ENCODE measurements at regions not wholly inside any gene's neighbourhood (a gene's known extent, or its start where the extent isn't known, plus 50 kb on each side); places are given as distances from the start of the nearest gene placed in this dataset.
"Not testable (repeated sequence)": the region's sequence is repeated elsewhere in the genome, so short reads cannot be mapped to it uniquely, and the experiment has no call there.

DNA sequence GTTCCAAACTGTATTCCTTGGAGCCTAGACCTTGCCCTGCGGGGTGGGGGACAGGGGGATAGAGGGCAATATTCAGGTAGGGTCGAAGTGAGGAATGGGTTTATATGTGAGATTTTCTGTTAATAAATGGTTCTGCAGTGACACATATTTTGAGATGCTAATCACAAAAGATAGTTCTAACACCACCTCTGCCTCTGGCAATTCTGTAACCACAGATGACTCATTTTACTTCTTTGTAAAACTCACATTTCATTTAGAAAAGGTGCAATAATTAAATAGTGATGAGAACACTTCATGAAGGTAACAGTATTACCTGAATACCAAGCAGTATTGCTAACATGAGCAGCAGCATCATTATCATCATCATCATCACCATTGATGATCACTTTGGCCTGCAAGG lies 306.6 kb downstream of the SUCLG1 start:
- no peak for DNase-seq

DNA sequence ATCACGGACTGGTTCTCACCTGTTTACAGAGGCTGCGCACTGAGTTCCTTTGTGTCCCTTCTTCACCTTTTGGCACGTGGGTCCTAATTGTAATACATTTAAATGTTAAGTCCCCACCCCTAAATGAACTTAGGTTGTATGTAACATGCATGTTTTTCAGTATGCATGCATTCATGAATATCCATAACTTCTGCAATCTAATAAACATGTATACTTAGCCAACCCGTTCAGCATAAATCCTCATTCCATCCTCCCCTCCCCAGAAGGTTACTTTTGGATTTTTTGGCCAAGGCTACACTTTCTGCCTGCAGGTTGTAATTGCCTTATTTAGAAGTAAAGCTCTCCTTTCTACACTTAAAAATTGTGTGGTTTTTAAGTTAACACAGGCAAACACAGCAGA lies 314.7 kb downstream of the SUCLG1 start:
- DNase-seq = no peak

DNA sequence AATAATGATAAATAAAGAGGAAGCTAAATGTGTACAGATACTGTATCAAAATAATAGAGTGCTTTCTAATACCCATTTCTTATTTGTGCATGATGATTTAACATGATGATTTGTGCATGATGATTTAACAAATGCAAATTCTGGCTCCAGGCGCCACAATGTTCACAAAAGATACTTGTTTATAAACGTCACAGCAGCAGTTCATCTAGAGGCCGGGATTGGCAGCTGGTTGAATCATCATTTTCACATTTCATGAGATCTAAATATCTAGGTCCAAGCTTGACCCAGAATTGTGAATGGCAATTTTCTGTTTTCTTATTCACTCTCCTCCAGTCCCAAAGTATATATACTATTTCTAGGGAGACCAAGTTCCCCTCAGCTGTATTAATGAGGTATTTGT lies 322.0 kb downstream of the SUCLG1 start:
- peak in 5 of 56 donors; percentile 0 to 7 (median 3) for DNase-seq

DNA sequence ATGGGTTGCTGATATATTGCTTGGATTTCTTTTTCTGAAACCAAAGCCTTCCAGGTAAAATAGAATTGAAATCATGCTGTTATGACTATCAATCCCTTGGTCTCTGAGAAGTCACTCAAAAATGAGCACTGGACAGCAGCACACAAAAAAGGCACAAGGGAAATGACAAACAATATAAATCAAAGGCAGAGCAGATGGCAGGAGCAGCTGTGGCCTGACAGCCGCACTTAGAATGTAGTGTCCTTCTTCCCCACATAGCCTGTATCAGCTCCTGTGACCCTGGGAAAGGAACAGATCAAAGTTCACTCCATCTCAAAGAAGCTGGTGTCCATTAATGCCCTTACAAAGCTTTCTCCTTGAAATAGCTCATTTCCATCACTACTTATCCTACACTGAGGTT lies 326.7 kb downstream of the SUCLG1 start:
- no peak for DNase-seq

DNA sequence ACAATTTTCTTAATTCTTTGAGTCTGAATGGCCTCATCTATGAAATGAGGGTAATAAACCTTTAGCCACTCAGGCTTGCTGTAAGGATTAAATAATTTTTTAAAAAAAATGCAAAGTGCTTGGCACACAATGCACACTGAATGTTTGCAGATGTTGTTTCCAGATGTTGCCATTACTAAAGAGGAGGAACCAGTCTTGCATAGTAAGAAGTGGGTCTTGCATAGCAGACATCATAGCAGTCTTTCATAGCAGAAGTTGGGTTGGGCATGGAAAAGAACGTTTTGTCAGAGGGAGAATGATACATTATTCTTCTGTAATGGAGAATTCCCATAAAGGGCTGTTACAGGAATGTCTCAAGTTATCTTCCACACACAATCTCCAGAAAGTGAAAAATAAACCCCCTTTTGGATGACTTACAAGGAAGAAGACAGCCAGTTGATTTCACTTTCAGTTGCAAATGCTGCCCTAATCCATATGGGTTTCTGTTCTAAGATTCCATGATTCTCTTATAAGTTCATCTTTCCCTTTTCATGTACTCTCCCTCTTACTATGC lies 327.7 kb downstream of the SUCLG1 start:
- DNase-seq = no peak

DNA sequence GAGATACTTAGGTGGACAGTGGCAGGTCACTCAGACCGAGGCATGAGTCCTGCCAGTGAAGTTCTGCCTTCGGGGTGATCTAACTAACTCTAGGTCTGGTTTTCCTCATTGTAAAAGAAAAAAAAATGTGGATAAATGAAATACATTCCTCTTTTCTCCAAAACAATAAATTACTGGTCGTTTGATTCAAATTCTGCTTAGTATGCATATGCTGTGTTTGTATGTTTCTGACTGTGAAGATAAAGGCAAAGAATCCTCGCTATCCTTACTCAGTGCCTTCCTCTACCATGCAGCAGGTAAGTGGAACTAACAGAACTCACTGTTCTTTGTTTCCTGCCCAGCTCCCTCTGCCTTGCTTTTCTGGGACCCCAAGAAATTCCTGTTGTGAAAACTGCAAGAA lies 330.1 kb downstream of the SUCLG1 start:
- no peak for DNase-seq

DNA sequence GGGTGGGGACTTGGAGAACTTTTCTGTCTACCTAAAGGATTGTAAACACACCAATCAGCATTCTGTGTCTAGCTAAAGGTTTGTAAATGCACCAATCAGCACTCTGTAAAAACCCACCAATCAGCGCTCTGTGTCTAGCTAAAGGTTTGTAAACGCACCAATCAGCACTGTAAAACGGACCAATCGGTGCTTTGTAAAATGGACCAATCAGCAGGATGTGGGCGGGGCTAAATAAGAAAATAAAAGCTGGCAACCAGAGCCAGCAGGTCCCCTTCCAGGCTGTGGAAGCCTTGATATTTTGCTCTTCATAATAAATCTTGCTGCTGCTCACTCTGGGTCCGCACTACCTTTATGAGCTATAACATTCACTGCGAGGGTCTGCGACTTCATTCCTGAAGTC lies 331.3 kb downstream of the SUCLG1 start:
- not testable (repeated sequence) for DNase-seq

DNA sequence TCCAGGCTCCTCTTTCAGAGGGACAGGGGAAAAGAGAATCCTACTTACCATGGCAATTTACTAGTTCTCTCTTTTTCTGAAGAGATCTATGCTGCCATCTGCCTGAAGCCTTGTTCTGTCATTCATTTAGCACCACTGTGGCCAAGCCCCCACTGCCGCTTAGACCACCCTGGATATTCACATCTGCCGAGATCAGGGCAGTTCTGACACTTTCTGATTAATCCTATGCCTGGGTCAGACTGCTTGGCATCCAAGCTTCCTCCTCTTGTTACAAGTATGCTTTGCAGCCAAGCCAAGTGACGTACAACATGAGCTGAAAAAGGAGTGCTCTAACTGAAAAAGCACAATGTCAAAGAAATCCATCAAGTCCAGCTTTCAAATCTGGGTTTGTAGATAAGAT lies 332.6 kb downstream of the SUCLG1 start:
- DNase-seq = no peak

DNA sequence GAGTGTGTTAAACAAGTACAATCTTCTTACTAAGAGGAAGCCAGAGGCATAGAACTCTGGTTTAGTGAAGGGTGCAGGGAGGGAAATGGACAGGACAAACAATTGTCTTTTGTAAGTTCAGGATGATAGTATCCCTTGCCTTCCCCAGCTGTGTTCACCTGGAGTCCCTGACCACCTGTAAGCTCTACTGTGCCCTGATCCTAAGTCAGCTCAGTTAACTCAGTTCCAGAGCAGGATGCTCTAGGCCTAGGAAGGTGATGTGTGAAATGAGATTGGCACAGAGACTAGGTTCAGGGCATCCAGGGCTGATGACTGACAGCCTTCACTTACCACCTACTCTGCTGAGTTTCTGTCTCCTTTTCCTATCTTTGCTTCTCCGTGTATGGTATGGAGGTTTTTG lies 333.0 kb downstream of the SUCLG1 start:
- DNase-seq = no peak

DNA sequence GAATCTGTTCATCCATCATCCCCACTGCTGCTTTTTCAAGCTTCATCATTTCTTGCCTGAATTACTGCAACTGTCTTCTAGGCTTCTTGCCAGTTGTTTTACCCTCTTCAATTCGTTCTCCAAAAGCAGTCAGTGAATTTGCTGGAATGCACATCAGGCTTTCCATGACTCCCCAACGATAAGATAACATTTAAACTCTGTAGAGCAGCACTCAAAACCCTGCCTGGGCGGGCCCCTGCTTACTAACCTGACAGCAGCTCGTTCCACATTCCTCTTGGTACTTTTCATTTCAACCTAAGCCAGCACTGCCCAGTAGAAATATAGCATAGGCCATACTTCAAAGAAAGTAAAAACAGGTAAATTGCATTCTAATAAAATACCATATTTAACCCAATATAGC lies 342.9 kb downstream of the SUCLG1 start:
- DNase-seq = no peak

DNA sequence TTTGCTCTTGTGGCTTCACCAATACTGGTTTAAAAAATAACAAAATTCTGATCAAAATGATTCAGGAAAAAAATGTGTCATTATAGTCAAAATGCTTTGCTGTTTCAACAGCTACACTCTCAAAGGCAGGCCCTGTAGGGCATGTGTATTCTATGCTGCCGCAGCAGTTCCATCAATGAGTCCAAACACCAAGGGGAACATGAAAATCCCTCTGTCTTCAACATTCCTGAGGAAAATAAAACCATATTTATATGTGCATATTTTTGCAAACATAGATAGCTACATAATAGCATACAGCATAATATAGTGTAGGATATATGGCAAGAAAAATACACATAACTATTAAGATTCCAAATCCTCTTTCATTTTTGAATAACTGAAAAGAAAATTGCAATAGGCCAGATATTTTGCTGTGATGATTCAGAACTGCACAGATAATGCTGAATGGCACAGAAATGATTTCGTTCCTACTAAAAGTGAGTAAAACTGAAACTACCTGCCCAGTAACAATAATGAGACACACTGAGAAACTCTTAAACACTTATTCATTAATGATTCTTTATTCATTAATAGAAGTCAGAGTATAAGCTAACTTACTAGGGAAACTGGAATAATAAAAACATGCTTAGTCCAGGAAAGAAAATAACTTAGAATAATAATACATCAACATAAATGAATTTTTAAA lies 343.8 kb downstream of the SUCLG1 start:
- no peak for DNase-seq

DNA sequence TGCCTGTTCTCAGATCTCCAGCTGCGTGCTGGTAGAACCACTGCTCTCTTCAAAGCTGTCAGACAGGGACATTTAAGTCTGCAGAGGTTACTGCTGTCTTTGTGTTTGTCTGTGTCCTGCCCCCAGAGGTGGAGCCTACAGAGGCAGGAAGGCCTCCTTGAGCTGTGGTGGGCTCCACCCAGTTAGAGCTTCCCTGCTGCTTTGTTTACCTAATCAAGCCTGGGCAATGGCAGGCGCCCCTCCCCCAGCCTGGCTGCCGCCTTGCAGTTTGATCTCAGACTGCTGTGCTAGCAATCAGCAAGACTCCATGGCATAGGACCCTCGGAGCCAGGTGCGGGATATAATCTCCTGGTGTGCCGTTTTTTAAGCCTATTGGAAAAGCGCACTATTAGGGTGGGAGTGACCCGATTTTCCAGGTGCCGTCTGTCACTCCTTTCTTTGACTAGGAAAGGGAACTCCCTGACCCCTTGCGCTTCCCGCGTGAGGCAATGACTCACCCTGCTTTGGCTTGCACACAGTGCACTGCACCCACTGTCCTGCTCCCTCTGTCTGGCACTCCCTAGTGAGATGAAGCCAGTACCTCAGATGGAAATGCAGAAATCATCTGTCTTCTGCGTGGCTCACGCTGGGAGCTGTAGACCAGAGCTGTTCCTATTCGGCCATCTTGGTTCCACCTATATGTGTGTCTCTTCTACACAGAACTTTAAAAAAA lies 355.1 kb downstream of the SUCLG1 start:
- DNase-seq = not testable (repeated sequence)

DNA sequence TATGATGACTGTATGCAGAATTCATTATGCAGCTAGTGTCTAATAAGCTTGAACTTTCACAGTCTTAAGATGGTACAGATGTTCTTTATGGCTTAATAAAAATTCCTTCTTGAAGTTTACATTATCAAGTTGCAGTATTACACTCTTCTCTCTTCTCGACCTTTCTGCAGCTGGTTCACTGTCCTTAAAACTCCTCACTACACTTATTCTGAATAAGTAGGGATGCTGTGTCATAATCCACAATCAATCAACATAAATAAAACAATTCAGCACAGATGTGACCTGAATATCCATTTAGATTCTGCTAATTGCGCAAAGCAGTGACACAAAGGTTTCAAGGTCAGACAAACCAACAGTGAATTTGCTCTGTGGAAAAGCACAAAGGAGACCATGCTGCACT lies 356.8 kb downstream of the SUCLG1 start:
- no peak for DNase-seq

DNA sequence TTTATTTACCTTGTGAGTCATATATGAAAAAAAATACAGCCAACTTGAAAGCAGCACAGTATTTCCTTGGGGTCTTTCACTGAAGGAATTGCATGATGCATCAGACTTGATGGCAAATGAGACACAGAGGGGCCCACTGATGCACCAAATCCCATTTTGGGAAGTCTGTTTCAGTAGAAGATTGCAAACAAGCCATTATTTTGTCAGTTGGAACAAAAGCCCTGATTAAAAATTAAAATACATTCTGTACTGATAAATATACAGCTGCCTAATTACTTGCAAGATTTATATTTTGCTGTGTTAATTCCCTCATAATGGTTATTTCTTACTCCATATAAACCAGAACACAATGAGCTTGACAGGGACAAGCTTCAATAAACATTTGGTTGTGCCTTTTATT lies 370.4 kb downstream of the SUCLG1 start:
- no peak for DNase-seq

DNA sequence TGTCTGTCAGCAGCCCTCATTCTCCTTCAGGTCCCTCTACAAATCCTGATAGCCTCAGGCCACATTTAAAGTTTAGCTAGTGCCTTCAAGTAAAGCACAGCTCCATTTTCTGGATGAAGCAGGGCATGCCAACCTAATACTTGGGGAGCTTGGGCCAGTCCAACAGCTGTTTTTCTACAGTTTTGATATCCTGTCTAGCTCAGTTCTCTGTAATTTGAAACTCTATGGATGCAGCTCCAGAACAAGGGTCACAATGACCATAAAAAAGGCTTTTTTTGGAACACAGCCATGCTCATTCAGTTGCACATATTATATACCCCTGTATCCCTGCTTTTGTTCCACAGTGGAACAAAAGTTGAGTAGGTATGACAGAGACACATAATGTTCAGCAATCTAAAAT lies 373.5 kb downstream of the SUCLG1 start:
- no peak for DNase-seq

DNA sequence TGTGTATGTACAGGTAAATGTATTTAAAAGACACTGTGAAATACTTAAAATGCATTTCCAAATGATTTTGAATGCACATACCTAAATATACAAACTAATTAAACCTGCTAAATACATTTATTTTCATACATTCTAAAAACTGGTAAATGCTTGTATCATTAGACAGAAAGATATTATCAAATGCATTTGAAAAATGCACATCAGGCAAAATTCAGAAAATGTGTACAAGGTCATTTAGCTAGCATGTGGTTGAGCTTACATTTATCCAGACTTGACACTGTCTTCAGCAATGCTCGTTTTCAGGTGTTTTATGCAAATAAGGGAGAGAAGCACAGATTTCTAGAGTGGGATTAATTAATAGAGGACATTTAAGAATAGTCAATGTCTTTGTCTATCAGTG lies 374.2 kb downstream of the SUCLG1 start:
- no peak for DNase-seq

DNA sequence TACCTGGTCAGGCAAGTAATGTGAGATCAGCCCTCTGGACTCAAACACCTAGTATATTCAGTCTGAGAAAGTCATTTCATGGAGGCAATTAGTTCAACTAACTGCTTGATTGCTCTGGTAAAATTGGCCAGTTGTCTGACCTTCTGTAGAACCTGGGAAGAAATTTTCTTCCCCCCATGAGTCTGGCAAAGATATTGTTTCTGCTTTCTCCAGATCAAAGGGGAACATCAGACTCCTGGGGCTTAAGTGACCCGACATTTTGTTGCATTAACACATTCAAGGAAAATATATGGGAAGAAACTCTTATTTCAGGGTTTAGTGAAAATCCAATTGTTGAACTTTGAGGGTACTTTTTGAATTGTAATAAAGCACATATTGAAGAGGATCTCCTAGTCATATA lies 375.1 kb downstream of the SUCLG1 start:
- no peak for DNase-seq

DNA sequence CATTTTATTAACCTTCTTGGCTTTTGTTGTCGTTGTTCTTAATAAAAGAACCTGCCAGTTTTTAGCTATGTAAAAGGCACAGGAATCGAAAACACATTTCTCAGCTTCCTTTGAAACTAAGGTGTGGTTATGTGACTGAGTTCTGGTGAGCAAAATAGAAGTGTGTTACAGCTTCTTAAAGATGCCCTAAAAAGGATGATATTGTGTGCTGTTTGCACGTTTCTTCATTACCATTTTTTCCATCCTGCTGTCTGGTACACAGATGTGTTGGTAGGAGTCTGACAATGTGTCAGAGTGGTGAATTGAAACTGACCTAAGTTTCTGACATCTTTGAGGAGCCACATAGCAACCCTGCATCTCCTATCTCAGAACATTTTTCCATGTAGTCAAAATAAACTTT lies 380.6 kb downstream of the SUCLG1 start:
- no peak for DNase-seq

DNA sequence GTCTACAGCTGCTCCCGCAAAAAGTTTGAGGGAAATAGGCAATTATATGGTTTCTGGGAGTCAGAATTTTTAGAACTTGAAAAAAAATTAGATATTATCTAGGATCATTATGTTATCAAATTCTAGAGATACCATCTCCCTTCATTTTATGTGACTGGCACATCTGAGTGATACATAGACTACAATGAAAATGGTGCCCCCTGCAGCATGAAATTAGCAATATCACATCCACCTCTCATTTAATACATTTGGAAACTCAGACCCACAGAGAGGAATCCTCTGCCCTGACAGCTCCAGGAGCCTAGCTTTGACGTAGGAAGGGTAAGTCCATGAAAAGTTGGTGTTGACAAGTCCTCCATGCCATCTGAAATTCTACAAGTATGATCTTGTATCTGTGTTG lies 381.6 kb downstream of the SUCLG1 start:
- DNase-seq = peak in 3 of 56 donors; percentile 0 to 53 (median 15)

DNA sequence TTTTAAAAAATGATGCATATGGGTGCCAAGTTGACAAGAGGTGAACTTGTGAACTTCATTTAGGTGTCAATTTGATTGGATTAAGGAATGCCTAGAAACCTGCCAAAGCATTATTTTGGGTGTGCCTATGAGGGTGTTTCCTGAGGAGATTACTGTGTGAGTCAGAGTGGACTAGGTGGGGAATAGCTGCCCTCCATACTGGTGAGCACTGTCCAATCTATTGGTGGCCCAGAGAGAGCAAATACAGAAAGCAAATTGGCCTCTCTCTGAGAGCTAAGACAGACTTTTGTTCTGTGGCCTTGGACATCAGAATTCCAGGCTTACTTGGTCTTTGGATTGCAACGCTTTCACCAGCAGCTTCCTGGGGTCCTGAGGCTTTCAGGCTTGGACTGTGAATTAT lies 388.0 kb downstream of the SUCLG1 start:
- no peak for DNase-seq

DNA sequence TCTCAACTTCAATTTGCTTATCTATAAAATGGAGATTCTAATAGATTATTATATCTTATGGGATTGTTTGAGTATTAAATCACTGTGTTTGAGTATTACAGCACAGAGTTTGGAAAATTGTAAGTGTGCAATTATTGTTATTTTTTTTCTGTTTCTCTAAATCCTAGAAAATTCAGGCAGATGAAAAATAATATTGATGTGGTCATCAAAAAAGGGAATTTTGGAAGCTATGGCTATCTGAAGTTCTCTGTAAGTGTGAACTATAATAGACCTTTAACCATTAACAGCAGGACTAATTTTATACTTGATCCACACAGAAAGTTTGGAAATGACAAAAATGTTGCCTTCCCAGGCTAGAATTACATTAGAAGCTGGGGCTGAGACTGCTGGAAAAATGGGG lies 393.2 kb downstream of the SUCLG1 start:
- DNase-seq = no peak

DNA sequence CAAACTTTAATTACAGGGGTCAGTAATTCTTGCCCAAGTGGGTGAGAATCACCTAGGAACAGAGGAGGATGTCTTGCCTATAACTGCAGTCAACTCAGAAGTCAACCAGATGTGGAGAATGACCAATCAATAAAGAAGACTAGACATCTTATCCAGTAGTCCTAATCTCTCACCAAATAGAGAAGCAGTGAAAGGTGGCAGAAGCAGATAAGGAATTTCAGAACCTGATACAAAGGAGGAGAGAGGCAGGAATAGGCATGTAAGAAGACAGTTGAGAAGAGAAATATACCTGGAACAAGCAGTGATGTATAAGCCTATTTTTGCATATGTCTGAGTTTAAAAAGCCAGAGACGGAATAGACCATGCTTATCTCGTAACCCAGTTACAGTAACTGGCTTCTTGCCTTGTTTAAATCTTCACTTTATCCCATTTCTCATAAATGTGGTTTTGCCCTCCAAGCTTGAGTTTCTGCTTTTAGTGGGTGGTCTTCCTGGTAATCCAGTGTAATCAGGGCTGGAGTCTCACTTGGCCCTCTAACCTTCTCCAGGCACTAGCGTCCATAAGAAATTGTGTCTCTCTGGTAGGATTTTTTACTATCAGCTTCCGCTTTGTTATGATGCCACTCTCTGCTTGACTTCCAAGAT lies 401.0 kb downstream of the SUCLG1 start:
- DNase-seq = no peak

DNA sequence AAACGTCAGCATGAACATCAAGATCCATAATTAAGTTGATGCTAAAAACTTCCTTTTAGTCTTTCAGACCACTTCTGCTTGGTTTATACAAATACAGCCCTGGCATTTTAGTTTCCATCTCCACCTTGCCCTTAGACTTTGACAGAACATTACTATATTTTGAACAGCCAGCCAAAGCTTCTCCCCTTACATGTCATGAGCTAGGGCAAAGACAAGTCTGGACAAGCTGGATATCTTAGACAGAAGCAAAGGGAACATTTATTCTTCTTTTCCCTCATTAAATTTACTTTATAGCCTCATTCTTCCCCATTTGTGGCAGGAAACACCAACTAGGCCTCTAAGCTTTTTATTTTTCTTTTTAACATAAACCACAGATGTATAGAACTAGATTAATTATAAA lies 403.3 kb downstream of the SUCLG1 start:
- no peak for DNase-seq

Data from amygdala (tissue), 56 donors.